ENCODE measurements at regions not wholly inside any gene's neighbourhood (a gene's known extent, or its start where the extent isn't known, plus 50 kb on each side); places are given as distances from the start of the nearest gene placed in this dataset.

DNA sequence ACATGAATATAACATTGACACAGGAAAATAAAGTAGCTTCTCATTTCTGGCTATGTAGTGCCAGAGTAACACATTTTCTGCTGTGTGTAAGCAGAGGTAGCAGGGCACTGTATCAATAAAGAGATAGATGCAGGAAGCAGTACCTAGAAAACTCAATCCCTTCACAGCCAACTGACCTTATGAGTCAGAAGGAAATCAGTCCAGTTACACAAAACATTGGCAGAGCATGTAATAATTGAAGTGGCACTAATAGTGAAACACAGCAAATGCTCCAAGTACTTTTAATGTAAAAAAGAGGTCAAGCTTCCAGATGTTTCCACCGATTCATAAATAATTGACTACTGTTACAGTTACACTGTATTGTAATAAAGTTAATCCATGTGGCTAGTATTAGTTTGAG, 706.6 kb downstream of the EFNA5 start:
- Histone ChIP-seq H3K27me3 (no peaks in the 10 kb centered on the region), H3K27ac (no peak overlapping the region), H3K36me3 (no peaks in the 10 kb centered on the region), H3K4me2 (no peak overlapping the region), H3K9ac (no peak overlapping the region), H3K9me3 (no peaks in the 10 kb centered on the region), H3K4me3 (no peak overlapping the region), H3K4me1 (no peaks in the 10 kb centered on the region), H4K20me1 (no peaks in the 10 kb centered on the region)
- TF ChIP-seq Cebpa-rat (IDR thresholded peaks at IDR 0.05) = no peak

DNA sequence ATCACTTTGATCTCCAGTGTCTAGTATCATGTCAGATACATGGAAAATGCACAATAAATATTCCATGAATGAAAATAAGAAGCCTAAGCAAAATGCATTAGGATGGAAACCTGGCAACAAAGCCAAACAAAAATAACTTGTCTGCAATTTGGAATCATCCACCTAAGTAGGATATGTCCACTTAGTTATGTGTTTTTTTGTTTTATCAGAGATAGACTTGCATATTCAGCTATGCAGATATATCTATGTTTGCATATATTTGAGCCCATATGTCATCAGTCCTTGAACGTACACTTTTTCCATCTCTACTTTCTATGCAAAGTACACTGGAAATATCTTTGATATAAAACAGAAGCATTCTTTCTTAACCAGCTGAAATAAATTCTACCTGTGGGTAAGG, 707.1 kb downstream of the EFNA5 start:
- H3K27ac ChIP-seq = no peak overlapping the region
- H3K36me3 ChIP-seq = no peaks in the 10 kb centered on the region
- no peak overlapping the region for H3K4me3 ChIP-seq
- no peaks in the 10 kb centered on the region for H3K4me1 ChIP-seq
- no peak for TF ChIP-seq Cebpa-rat (IDR thresholded peaks at IDR 0.05)
- H3K9me3 ChIP-seq = no peaks in the 10 kb centered on the region
- no peak overlapping the region for H3K9ac ChIP-seq
- no peaks in the 10 kb centered on the region for H3K27me3 ChIP-seq
- H4K20me1 ChIP-seq = no peaks in the 10 kb centered on the region
- H3K4me2 ChIP-seq = no peak overlapping the region

DNA sequence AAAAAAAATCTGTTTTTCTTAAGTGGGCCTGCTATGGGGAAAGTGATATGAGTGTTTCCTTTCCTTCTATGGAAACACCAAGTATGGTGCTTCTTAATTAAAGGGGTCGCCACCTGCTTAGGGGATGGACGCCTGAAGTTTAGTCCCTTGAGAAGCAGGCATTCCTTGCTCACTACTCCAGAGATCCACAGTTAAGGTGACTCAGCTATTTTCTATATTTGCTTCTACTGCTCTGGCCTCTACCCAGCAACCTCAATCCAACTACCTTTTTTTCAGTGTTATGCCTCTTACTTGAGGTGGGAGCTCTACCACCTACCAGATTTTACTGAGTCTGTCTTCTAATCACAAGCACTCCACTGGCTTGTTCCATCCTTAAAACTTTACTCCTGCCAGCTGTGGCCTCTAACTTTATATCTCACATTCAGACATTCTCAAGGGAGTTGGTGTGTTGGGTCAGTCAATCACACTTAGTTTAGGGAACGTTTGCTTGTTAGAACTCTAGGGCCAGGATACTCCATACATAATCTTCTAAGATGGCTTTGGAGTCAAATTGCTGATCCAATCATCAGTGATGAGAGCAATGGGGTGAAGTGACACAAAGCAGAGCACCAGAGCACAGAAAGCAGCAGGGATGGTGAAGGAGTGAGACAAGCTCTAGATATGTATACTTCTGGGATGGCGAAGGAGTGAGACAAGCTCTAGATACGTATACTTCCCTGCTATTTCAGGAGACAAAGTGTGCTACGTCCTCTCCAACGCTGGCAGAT, 708.1 kb downstream of the EFNA5 start:
- H3K4me1 ChIP-seq = no peaks in the 10 kb centered on the region
- no peak for TF ChIP-seq Cebpa-rat (IDR thresholded peaks at IDR 0.05)
- no peaks in the 10 kb centered on the region for H3K9me3 ChIP-seq
- no peaks in the 10 kb centered on the region for H4K20me1 ChIP-seq
- H3K4me3 ChIP-seq = no peak overlapping the region
- no peak overlapping the region for H3K4me2 ChIP-seq
- H3K27me3 ChIP-seq = no peaks in the 10 kb centered on the region
- H3K36me3 ChIP-seq = no peaks in the 10 kb centered on the region
- no peak overlapping the region for H3K27ac ChIP-seq
- H3K9ac ChIP-seq = no peak overlapping the region

DNA sequence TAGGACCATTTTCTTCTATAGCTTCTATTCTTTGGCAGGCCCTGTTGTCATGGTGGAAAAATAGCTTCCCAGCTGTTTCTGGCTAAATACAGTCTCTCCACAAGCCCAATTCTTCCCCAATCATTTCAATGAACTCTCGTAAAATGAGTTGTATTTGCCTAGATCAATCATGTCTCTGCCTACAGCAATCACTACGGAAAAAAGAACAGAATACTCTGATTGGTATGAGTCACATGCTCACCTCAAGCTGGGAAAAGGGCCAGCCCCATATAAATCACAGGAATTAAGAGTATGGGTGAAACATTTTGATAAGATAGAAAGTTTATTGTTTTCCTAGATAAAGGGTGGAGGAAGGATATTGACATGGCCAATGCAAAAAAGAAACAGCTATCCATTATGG, 711.4 kb downstream of the EFNA5 start:
- Histone ChIP-seq H3K4me2 (no peak overlapping the region), H3K9me3 (no peaks in the 10 kb centered on the region), H3K27me3 (no peaks in the 10 kb centered on the region), H3K4me1 (no peaks in the 10 kb centered on the region), H4K20me1 (no peaks in the 10 kb centered on the region), H3K27ac (no peak overlapping the region), H3K9ac (no peak overlapping the region), H3K4me3 (no peak overlapping the region), H3K36me3 (no peaks in the 10 kb centered on the region)
- no peak for TF ChIP-seq Cebpa-rat (IDR thresholded peaks at IDR 0.05)

GRCh38 chr5:106957336-106957735, 713.4 kb downstream of the EFNA5 start:
- no peaks in the 10 kb centered on the region for H3K4me1 ChIP-seq
- no peaks in the 10 kb centered on the region for H4K20me1 ChIP-seq
- no peak overlapping the region for H3K9ac ChIP-seq
- no peaks in the 10 kb centered on the region for H3K9me3 ChIP-seq
- no peak overlapping the region for H3K4me3 ChIP-seq
- no peaks in the 10 kb centered on the region for H3K27me3 ChIP-seq
- no peak overlapping the region for H3K4me2 ChIP-seq
- TF ChIP-seq Cebpa-rat (IDR thresholded peaks at IDR 0.05) = no peak
- H3K36me3 ChIP-seq = no peaks in the 10 kb centered on the region
- no peak overlapping the region for H3K27ac ChIP-seq

GRCh38 chr5:106956886-106957285, 713.9 kb downstream of the EFNA5 start:
- no peak for TF ChIP-seq Cebpa-rat (IDR thresholded peaks at IDR 0.05)

DNA sequence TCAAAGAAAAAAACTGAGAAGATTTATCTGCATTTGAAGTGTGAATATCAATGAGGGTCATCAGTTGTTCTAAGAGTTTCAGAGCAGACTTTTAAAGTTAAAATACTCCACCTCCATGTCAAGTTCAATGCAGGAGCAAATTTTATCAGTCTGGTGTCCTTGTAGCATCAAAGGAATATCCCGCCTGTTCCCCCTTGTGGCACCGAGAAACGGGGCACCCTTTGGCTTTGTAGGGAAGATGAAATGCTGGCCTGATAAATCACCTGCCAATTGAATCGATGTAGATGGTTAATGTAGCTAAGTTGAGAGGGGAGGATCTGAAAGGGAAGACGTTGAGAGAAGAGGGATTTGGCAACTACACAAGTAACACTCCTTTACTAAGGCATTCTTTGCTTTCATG, 714.5 kb downstream of the EFNA5 start:
- Histone ChIP-seq H3K4me3 (no peak overlapping the region), H3K36me3 (no peaks in the 10 kb centered on the region), H3K9ac (no peak overlapping the region), H3K4me1 (no peaks in the 10 kb centered on the region), H3K27me3 (no peaks in the 10 kb centered on the region), H4K20me1 (no peaks in the 10 kb centered on the region), H3K27ac (no peak overlapping the region), H3K4me2 (no peak overlapping the region), H3K9me3 (no peaks in the 10 kb centered on the region)
- TF ChIP-seq Cebpa-rat (IDR thresholded peaks at IDR 0.05) = no peak

More at GRCh38 chr5:106956886-106957285, 713.9 kb downstream of the EFNA5 start:
- no peak overlapping the region for H3K9ac ChIP-seq
- no peaks in the 10 kb centered on the region for H3K9me3 ChIP-seq
- H3K27me3 ChIP-seq = no peaks in the 10 kb centered on the region
- H3K4me1 ChIP-seq = no peaks in the 10 kb centered on the region
- no peak overlapping the region for H3K4me3 ChIP-seq
- H4K20me1 ChIP-seq = no peaks in the 10 kb centered on the region
- no peak overlapping the region for H3K4me2 ChIP-seq
- no peaks in the 10 kb centered on the region for H3K36me3 ChIP-seq
- no peak overlapping the region for H3K27ac ChIP-seq

DNA sequence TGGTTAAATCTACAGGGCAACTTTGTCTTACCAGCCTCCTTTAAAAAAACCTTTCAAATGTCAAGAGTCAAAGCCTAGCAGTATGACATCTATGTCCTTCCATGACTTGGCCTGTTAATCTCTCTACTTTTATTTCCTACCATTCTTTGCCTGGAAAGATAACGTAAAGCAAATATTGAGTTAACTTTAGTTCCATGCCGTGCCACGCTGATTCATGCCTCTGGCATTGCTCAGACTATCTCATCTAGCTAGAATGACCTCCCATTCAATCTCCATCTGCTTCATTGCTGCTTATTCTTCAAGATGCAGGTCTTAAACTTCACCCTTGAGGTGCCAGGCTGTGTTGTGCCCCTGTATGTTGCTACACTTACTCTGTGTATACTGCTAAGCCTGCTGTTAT, 729.8 kb downstream of the EFNA5 start:
- no peak for TF ChIP-seq Cebpa-rat (IDR thresholded peaks at IDR 0.05)
- H3K9me3 ChIP-seq = no peaks in the 10 kb centered on the region
- H3K4me3 ChIP-seq = no peak overlapping the region
- no peaks in the 10 kb centered on the region for H3K36me3 ChIP-seq
- H4K20me1 ChIP-seq = no peaks in the 10 kb centered on the region
- no peaks in the 10 kb centered on the region for H3K4me1 ChIP-seq
- no peak overlapping the region for H3K4me2 ChIP-seq
- H3K9ac ChIP-seq = no peak overlapping the region
- H3K27me3 ChIP-seq = no peaks in the 10 kb centered on the region
- no peak overlapping the region for H3K27ac ChIP-seq

DNA sequence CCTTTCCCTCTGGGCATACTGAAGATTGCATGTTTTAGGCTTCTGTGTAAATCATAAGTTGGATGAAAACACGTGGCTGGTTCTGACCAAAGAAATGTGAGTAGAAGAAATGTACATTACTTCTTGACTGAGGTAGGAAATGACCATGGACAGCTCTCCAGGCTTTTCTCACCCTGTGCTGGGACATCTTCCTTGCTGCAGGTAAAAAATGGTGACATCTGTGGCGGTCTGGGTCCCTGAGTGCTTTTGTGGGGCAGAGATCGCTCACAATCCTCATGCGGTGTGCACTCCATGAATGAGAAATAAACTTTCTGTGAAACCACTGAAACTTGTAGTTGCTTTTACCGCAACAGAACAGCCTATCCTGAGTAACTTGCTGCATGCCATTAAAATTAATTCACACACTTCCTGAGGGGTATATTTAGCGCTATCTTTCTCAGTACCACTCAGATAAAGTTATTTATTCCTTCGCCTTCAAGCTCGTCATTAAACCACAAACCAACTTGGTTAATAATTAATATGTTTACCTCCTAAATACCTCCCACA, 730.4 kb downstream of the EFNA5 start:
- no peaks in the 10 kb centered on the region for H3K27me3 ChIP-seq
- no peaks in the 10 kb centered on the region for H3K9me3 ChIP-seq
- H3K27ac ChIP-seq = no peak overlapping the region
- TF ChIP-seq Cebpa-rat (IDR thresholded peaks at IDR 0.05) = no peak
- no peaks in the 10 kb centered on the region for H3K36me3 ChIP-seq
- H3K4me2 ChIP-seq = no peak overlapping the region
- H3K4me1 ChIP-seq = no peaks in the 10 kb centered on the region
- H4K20me1 ChIP-seq = no peaks in the 10 kb centered on the region
- H3K4me3 ChIP-seq = no peak overlapping the region
- no peak overlapping the region for H3K9ac ChIP-seq

- H3K27ac ChIP-seq = no peak overlapping the region
- TF ChIP-seq Cebpa-rat (IDR thresholded peaks at IDR 0.05) = no peak
- H3K4me2 ChIP-seq = no peak overlapping the region
- no peaks in the 10 kb centered on the region for H3K36me3 ChIP-seq
- H3K4me3 ChIP-seq = no peak overlapping the region
- no peaks in the 10 kb centered on the region for H4K20me1 ChIP-seq
- H3K27me3 ChIP-seq = no peaks in the 10 kb centered on the region
- no peaks in the 10 kb centered on the region for H3K4me1 ChIP-seq
- H3K9ac ChIP-seq = no peak overlapping the region
- H3K9me3 ChIP-seq = no peaks in the 10 kb centered on the region; the same call in 1 of the 2 replicates
Measured at GRCh38 chr5:106923409-106923808, 747.3 kb downstream of the EFNA5 start.
